ENCODE measurements at regions not wholly inside any gene's neighbourhood (a gene's known extent, or its start where the extent isn't known, plus 50 kb on each side); places are given as distances from the start of the nearest gene placed in this dataset.
"Not testable (repeated sequence)": the region's sequence is repeated elsewhere in the genome, so short reads cannot be mapped to it uniquely, and the experiment has no call there.

DNA sequence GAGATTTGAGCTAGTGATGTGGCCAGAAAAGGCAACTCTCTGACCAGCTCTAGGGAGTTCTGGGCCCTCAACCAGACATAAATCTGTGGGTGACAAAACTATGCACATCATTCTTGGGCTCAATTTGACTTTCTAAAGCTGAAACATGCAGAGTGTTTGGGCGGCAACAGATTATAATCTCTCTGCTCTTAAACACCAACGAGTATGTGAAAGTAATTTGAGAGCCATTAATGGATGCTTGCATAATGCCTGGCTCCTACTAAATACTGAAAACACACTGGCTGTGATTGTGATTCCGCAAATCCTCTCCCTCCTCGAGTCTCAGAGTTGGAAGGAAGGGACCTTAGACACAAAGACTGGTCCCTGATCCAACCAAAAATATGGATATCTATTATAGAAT is 186.7 kb downstream of the UACA start:
- Mint-ChIP-seq H3K27ac (no peak overlapping the region), H3K4me3 (no peak overlapping the region), H3K27me3 (peaks cover 7% of the 10 kb centered on the region), H3K36me3 (no peaks in the 10 kb centered on the region), H3K4me1 (ENCODE audit: unreplicated experiment) (peaks cover 34% of the 10 kb centered on the region), H3K9me3 (peaks cover 4% of the 10 kb centered on the region)
- TF ChIP-seq, protein P1, sequence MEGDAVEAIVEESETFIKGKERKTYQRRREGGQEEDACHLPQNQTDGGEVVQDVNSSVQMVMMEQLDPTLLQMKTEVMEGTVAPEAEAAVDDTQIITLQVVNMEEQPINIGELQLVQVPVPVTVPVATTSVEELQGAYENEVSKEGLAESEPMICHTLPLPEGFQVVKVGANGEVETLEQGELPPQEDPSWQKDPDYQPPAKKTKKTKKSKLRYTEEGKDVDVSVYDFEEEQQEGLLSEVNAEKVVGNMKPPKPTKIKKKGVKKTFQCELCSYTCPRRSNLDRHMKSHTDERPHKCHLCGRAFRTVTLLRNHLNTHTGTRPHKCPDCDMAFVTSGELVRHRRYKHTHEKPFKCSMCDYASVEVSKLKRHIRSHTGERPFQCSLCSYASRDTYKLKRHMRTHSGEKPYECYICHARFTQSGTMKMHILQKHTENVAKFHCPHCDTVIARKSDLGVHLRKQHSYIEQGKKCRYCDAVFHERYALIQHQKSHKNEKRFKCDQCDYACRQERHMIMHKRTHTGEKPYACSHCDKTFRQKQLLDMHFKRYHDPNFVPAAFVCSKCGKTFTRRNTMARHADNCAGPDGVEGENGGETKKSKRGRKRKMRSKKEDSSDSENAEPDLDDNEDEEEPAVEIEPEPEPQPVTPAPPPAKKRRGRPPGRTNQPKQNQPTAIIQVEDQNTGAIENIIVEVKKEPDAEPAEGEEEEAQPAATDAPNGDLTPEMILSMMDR (conservative IDR thresholded peaks at IDR 0.05): no peak
- DNase-seq (ENCODE audit: extremely low spot score, unreplicated experiment): no peak

DNA sequence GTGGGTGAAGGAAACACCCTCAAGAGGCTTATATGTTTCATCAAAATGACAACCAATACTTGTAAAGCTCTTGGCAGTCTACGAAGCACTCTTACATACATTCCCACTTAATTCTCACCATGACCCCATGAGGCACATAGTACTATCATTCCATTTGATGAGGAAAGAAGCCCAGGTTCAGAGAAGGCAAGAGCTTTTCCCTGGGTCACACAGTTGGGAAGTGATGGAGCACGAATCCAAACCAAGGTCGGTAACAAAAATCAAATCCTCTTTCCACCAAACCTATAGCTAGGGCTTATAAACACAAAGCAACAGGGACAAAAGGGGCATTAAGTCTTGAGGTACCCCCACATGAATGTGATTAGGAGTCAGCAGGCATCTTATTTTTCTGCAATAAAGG is 187.1 kb downstream of the UACA start:
- TF ChIP-seq, protein P1 (conservative IDR thresholded peaks at IDR 0.05): no peak
- H3K27me3 Mint-ChIP-seq: peaks cover 7% of the 10 kb centered on the region
- no peak overlapping the region for H3K27ac Mint-ChIP-seq
- no peaks in the 10 kb centered on the region for H3K36me3 Mint-ChIP-seq
- H3K9me3 Mint-ChIP-seq: peaks cover 4% of the 10 kb centered on the region
- peak overlapping the region; percentile 20 for H3K4me3 Mint-ChIP-seq
- peaks cover 34% of the 10 kb centered on the region for H3K4me1 Mint-ChIP-seq (ENCODE audit: unreplicated experiment)
- no peak for DNase-seq (ENCODE audit: extremely low spot score, unreplicated experiment)

DNA sequence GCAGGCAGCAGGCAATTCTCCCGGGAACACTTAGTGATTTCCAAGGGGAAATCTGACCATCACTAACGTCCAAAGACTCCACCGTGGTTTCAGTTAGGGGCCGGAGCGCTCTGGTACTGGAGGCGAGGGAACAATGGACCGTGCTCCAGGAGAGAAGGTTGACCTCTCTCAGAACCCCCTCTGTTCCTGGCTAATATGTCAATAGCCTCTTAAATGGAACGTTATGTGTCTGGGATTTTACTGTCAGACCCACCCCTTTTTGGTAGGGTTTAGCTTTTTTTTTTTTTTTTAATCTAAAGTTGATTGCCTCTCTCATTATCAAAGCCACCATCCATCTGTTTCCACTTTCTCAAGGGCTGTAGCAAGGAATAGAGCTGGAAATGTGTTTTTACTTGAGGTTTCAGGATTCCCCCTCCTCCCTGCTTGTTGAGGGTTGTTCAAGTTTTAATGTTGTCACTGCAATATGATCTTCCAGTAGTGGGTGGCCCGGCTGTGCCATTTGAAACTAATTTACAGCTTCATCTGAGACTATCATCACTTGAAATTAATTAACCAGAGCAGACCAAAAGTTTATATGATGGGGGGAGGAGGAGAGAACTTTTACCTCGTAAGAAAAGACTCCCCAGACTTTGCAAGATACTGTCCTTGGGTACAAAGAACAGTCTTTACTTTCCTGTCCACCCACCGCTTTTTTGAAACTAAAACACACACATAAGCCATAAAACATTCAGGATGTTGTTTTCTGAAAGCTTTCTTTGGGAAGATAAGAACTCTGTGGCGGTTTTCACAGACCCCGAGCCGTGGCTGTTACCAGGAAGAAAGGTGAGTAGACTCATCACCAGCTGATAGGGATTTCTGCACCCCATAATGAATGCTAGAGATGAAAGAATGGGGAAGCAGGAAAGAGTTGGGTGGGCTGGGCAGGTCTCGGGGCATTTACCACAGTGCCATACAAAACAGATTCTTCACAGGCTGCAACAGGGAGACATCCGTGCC is 187.8 kb downstream of the UACA start:
- Mint-ChIP-seq H3K36me3 (no peaks in the 10 kb centered on the region), H3K4me1 (ENCODE audit: unreplicated experiment) (peaks cover 34% of the 10 kb centered on the region), H3K27me3 (peaks cover 7% of the 10 kb centered on the region), H3K9me3 (peaks cover 4% of the 10 kb centered on the region), H3K4me3 (no peak overlapping the region), H3K27ac (peak overlapping the region; percentile 17)
- DNase-seq (ENCODE audit: extremely low spot score, unreplicated experiment): no peak
- TF ChIP-seq, protein P1 (conservative IDR thresholded peaks at IDR 0.05): no peak

DNA sequence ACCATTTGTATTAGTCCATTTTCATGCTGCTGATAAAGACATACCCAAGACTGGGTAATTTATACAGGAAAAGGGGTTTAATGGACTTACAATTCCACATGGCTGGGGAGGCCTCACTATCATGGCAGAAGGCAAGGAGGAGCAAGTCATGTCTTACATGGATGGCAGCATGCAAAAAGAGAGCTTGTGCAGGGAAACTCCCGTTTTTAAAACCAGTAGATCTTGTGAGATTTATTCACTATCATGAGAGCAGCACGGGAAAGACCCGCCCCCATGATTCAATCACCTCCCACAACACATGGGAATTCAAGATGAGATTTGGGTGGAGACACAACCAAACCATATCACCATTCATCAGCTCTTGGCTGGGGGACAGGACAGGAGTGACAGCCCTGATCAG is 189.0 kb downstream of the UACA start:
- not testable (repeated sequence) for H3K27me3 Mint-ChIP-seq; H3K9me3 Mint-ChIP-seq; H3K27ac Mint-ChIP-seq; DNase-seq (ENCODE audit: extremely low spot score, unreplicated experiment); H3K36me3 Mint-ChIP-seq; H3K4me3 Mint-ChIP-seq
- peaks cover 33% of the 10 kb centered on the region for H3K4me1 Mint-ChIP-seq (ENCODE audit: unreplicated experiment)

DNA sequence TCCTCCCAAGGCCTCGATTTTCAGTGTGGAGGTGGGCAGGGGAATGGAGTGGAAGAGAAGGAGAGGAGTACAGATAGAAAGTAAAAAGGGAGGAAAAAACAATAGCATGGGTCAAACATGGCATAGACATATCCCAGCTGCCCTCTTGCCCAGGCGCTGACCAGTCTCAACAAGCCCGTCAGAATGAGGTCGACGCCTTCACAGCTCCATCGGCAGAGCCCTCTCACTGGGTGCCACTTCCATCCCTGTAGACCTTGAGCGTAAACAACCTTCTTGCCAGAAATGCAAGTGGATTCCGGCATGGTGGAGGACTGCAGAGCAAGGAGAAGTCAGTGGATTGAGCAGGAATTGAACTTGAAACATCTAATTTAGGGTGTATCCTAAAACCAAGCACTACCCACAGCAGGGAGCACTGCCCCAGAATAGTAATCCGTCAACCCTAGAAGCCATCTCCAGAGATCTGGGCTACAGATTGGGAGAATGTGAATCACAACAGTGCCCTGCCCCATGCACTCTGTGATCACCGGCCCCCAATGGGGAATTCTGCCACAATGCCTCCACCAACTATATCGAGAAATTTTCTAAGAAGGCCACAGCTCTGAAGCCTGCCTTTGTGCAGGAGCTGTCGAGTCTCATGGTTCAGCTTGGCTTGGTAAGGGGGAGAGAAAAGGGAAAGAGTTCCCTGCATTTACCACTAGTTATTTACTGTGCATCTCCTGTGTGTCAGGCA is 190.1 kb downstream of the UACA start:
- Mint-ChIP-seq H3K4me1 (ENCODE audit: unreplicated experiment) (peaks cover 38% of the 10 kb centered on the region), H3K9me3 (peaks cover 4% of the 10 kb centered on the region), H3K4me3 (no peak overlapping the region), H3K27ac (no peak overlapping the region), H3K27me3 (no peaks in the 10 kb centered on the region), H3K36me3 (no peaks in the 10 kb centered on the region)
- DNase-seq (ENCODE audit: extremely low spot score, unreplicated experiment): no peak
- TF ChIP-seq, protein P1 (conservative IDR thresholded peaks at IDR 0.05): no peak
